Ishikawa (cell line): ENCODE measurements at regions not wholly inside any gene's neighbourhood (a gene's known extent, or its start where the extent isn't known, plus 50 kb on each side); places are given as distances from the start of the nearest gene placed in this dataset.

Experiments
- CEBPB ChIP-seq: IDR thresholded peaks from 2 replicates; pipeline ENCODE4 v1.6.1; 2012
- CREB1 ChIP-seq: IDR thresholded peaks from 2 replicates; pipeline ENCODE4 v1.6.1; 2012; ENCODE audit warnings: low read depth
- EGR1 ChIP-seq: IDR thresholded peaks from 2 replicates; pipeline ENCODE4 v1.6.1; 2012
- EP300 ChIP-seq: IDR thresholded peaks from 2 replicates; pipeline ENCODE4 v1.6.1; 2012; ENCODE audit warnings: borderline replicate concordance
- FOXM1 ChIP-seq: IDR thresholded peaks from 2 replicates; pipeline ENCODE4 v1.6.1; 2012; ENCODE audit warnings: low read depth, borderline replicate concordance
- NFIC ChIP-seq: IDR thresholded peaks from 2 replicates; pipeline ENCODE4 v1.6.1; 2012
- RAD21 ChIP-seq: IDR thresholded peaks from 2 replicates; pipeline ENCODE4 v1.6.1; 2012; ENCODE audit warnings: low read depth
- TAF1 ChIP-seq: IDR thresholded peaks from 2 replicates; pipeline ENCODE4 v1.6.1; 2012; ENCODE audit warnings: low read depth, mild to moderate bottlenecking
- TCF12 ChIP-seq: IDR thresholded peaks from 2 replicates; pipeline ENCODE4 v1.6.1; 2012; ENCODE audit warnings: low read depth
- TEAD4 ChIP-seq: IDR thresholded peaks from 2 replicates; pipeline ENCODE4 v1.6.1; 2012
- USF1 ChIP-seq: IDR thresholded peaks from 2 replicates; pipeline ENCODE4 v1.6.1; 2012
- YY1 ChIP-seq: IDR thresholded peaks from 2 replicates; pipeline ENCODE4 v1.6.1; 2012; ENCODE audit warnings: low read depth
- ZBTB7A ChIP-seq: IDR thresholded peaks from 2 replicates; pipeline ENCODE4 v1.6.1; 2012; ENCODE audit warnings: low read depth
- TF ChIP-seq, protein P1 (sequence below): IDR thresholded peaks from 2 replicates; pipeline ENCODE4 v1.6.1; 2012; ENCODE audit warnings: low read depth, mild to moderate bottlenecking
- TF ChIP-seq, protein P2 (sequence below): IDR thresholded peaks from 2 replicates; pipeline ENCODE4 v1.6.1; 2012

DNA sequence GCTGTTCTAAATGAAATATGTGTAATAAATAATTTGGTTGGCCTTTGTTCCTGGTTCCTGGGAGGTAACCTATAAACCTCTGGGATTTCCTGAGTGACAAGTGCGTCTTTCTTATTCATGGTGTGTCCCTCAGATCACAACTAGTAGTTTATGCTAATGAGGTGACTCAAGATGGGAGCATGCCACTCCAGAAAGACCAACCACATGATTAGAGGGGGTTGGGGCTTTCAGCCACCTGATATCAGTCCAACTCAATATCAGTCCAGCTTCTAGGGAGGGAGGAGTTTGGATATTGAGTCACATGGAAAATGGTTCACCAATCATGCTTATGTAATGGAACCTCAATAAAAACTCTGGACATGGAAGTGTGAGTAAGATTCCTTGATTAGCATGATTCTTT lies 96.6 kb downstream of the QPCT start:
- no peak for TF ChIP-seq CREB1
- no peak for TF ChIP-seq ZBTB7A
- TF ChIP-seq, protein P1, sequence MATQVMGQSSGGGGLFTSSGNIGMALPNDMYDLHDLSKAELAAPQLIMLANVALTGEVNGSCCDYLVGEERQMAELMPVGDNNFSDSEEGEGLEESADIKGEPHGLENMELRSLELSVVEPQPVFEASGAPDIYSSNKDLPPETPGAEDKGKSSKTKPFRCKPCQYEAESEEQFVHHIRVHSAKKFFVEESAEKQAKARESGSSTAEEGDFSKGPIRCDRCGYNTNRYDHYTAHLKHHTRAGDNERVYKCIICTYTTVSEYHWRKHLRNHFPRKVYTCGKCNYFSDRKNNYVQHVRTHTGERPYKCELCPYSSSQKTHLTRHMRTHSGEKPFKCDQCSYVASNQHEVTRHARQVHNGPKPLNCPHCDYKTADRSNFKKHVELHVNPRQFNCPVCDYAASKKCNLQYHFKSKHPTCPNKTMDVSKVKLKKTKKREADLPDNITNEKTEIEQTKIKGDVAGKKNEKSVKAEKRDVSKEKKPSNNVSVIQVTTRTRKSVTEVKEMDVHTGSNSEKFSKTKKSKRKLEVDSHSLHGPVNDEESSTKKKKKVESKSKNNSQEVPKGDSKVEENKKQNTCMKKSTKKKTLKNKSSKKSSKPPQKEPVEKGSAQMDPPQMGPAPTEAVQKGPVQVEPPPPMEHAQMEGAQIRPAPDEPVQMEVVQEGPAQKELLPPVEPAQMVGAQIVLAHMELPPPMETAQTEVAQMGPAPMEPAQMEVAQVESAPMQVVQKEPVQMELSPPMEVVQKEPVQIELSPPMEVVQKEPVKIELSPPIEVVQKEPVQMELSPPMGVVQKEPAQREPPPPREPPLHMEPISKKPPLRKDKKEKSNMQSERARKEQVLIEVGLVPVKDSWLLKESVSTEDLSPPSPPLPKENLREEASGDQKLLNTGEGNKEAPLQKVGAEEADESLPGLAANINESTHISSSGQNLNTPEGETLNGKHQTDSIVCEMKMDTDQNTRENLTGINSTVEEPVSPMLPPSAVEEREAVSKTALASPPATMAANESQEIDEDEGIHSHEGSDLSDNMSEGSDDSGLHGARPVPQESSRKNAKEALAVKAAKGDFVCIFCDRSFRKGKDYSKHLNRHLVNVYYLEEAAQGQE = no peak
- no peak for TF ChIP-seq USF1
- TF ChIP-seq RAD21 = no peak
- TF ChIP-seq NFIC = no peak
- TF ChIP-seq YY1 = no peak
- no peak for TF ChIP-seq FOXM1
- TF ChIP-seq CEBPB = no peak
- no peak for TF ChIP-seq TEAD4
- TF ChIP-seq, protein P2, sequence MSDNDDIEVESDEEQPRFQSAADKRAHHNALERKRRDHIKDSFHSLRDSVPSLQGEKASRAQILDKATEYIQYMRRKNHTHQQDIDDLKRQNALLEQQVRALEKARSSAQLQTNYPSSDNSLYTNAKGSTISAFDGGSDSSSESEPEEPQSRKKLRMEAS = no peak
- no peak for TF ChIP-seq TAF1
- no peak for TF ChIP-seq EP300
- TF ChIP-seq EGR1 = no peak

GRCh38 chr2:37443082-37443481 lies 98.7 kb downstream of the QPCT start:
- TF ChIP-seq USF1 (no peak), RAD21 (no peak), TAF1 (no peak), YY1 (no peak), NFIC (no peak), EGR1 (no peak), TEAD4 (no peak), EP300 (no peak), ZBTB7A (no peak), TCF12 (no peak)
- TF ChIP-seq, protein P1 = no peak
- TF ChIP-seq, protein P2 = no peak

GRCh38 chr2:37447446-37447845 lies 103.0 kb downstream of the QPCT start:
- no peak for TF ChIP-seq FOXM1
- no peak for TF ChIP-seq USF1
- TF ChIP-seq ZBTB7A = no peak
- TF ChIP-seq TAF1 = no peak
- TF ChIP-seq YY1 = no peak
- no peak for TF ChIP-seq TCF12

- TF ChIP-seq NFIC (no peak), FOXM1 (no peak), CEBPB (no peak), TAF1 (no peak), EP300 (no peak), EGR1 (no peak), CREB1 (no peak), ZBTB7A (no peak), TEAD4 (no peak), RAD21 (no peak), USF1 (no peak), TCF12 (no peak), YY1 (no peak)
- TF ChIP-seq, protein P1 = no peak
- TF ChIP-seq, protein P2 = no peak
These were observed 104.1 kb downstream of the QPCT start for GRCh38 chr2:37448342-37449120.
